SU-DHL-6 (cell line): ENCODE measurements at regions not wholly inside any gene's neighbourhood (a gene's known extent, or its start where the extent isn't known, plus 50 kb on each side); places are given as distances from the start of the nearest gene placed in this dataset.

Experiments used
- CTCF ChIP-seq: fragments of 200-600 bp; sonication (generic); IDR thresholded peaks from one replicate; pipeline ENCODE4 v1.5.1; 2017; ENCODE audit warnings: antibody characterized with exemption, mild to moderate bottlenecking, low read length, moderate library complexity; ENCODE audit not compliant: insufficient read depth, poor library complexity, severe bottlenecking
- EZH2phosphoT487 ChIP-seq: fragments of 200-600 bp; sonication (generic), shearing (Covaris generic); conservative IDR thresholded peaks from 2 replicates; pipeline ENCODE4 v1.6.1; 2018; ENCODE audit warnings: mild to moderate bottlenecking, antibody characterized with exemption, low read length, moderate library complexity, mixed read lengths

- TF ChIP-seq CTCF, result no peak
- no peak for TF ChIP-seq EZH2phosphoT487
Observed at GRCh38 chr13:30026909-30027308, 176.5 kb upstream of the UBL3 start.
